Breast epithelium (tissue), 4 donors: ENCODE measurements at regions not wholly inside any gene's neighbourhood (a gene's known extent, or its start where the extent isn't known, plus 50 kb on each side); places are given as distances from the start of the nearest gene placed in this dataset.

ENCODE experiments used
- DNase-seq, 2 donors: peaks; one replicate each; pipeline ENCODE4 v3.0.0-alpha.2; 2019; ENCODE audit warnings: low spot score in 2 of 2
- H3K27ac ChIP-seq, 2 donors: fragments of 200-600 bp; sonication (generic) in 1 of 2; one replicate each; pipeline ENCODE4 v1.5.1; 2016 to 2019; ENCODE audit warnings: mild to moderate bottlenecking in 1 of 2
- H3K27me3 ChIP-seq, 2 donors: fragments of 200-600 bp; sonication (generic) in 1 of 2; one replicate each; pipeline versions ENCODE4 v1.5.1 to v1.6.0; 2017 to 2019; ENCODE audit warnings: control low read depth in 1 of 2, mild to moderate bottlenecking in 1 of 2
- H3K36me3 ChIP-seq: fragments of 200-600 bp; one replicate; pipeline ENCODE4 v1.5.1; 2019
- H3K4me1 ChIP-seq, 2 donors: fragments of 200-600 bp; sonication (generic); one replicate each; pipeline ENCODE4 v1.5.1; 2016 to 2019; ENCODE audit warnings: control low read depth in 1 of 2
- H3K4me3 ChIP-seq, 3 donors: fragments of 200-600 bp; sonication (generic); 1 replicate in 2 of 3; 2 replicates in 1 of 3; pipeline ENCODE4 v1.5.1; 2016 to 2019; ENCODE audit warnings: mild to moderate bottlenecking in 3 of 3, moderate library complexity in 2 of 3
- H3K9me3 ChIP-seq, 2 donors: fragments of 200-600 bp; sonication (generic) in 1 of 2; one replicate each; pipeline ENCODE4 v1.5.1; 2016 to 2019; ENCODE audit warnings: control low read depth in 1 of 2
- CTCF ChIP-seq, 3 donors: fragments of 450-650 bp; IDR thresholded peaks; one replicate each; pipeline ENCODE4 v1.5.1; 2016 to 2017; ENCODE audit warnings: antibody characterized with exemption in 3 of 3, mild to moderate bottlenecking in 3 of 3, moderate library complexity in 3 of 3
- POLR2A ChIP-seq: fragments of 450-650 bp; IDR thresholded peaks from one replicate; pipeline ENCODE4 v1.6.1; 2016; ENCODE audit warnings: antibody characterized with exemption, mild to moderate bottlenecking, moderate library complexity
- POLR2AphosphoS5 ChIP-seq, 3 donors: sonication (generic); formaldehyde crosslinking; IDR thresholded peaks; one replicate each; pipeline ENCODE4 v1.6.1; 2017; ENCODE audit warnings: antibody characterized with exemption in 3 of 3
- intact Hi-C: fragments of 100-400 bp; cut with DNase I; formaldehyde crosslinking; loops from one replicate; pipeline ENCODE4 v1.15.1; 2023; ENCODE audit warnings: low total_unique reads

DNA sequence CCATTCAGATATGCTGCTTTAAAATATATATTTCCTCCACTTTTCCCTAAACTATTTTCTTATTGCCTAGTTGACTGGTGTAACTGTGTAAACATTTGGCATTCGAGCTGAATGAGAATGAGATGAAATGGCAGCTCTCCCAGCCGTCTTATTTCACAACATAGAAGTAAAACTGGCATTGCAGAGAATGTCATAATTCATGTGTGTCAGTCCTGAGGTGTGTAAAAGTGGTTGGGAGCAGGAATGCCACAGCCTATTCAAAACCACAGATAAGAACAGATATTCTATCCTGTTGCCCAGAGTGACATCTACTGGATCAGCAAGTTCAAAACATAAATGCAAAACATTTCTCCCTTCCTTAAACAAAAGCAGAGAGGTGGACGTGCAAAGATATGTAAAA, 565.5 kb upstream of the CHAC2 start:
- no peaks in the 10 kb centered on the region for H3K4me1 ChIP-seq
- no peak overlapping the region for H3K4me3 ChIP-seq
- H3K27ac ChIP-seq, result no peak overlapping the region
- no peaks in the 10 kb centered on the region for H3K36me3 ChIP-seq
- H3K27me3 ChIP-seq, result no peaks in the 10 kb centered on the region
- DNase-seq, result no peak
- TF ChIP-seq POLR2AphosphoS5 (IDR thresholded peaks at IDR 0.05), result no peak
- no peak for TF ChIP-seq CTCF (IDR thresholded peaks at IDR 0.05)
- no peak for TF ChIP-seq POLR2A
- intact Hi-C loops, result no loop called here
- H3K9me3 ChIP-seq, result no peaks in the 10 kb centered on the region

DNA sequence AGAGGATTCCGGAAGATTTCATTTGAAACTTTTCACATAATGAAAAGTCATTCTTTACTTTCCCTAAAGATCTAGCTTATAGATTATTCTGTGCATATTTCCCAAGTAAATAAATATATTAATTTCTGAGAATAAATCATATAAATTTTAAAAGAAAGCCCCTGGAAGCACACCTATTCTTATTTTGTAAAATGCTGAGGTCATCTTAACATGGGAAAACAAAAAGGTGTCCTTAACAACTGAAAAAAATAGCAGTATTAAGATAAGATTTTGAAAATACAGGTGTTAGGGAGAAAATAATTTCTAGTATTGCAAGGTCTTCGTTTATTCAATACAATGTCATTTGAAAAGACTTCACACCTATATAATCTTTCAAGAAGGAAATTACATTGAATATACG, 567.5 kb upstream of the CHAC2 start:
- H3K27ac ChIP-seq, result no peak overlapping the region
- no peaks in the 10 kb centered on the region for H3K4me1 ChIP-seq
- H3K9me3 ChIP-seq, result no peaks in the 10 kb centered on the region
- TF ChIP-seq CTCF (IDR thresholded peaks at IDR 0.05), result no peak
- TF ChIP-seq POLR2AphosphoS5 (IDR thresholded peaks at IDR 0.05), result no peak
- no peak for TF ChIP-seq POLR2A
- no peak for DNase-seq
- no peaks in the 10 kb centered on the region for H3K27me3 ChIP-seq
- no peaks in the 10 kb centered on the region for H3K36me3 ChIP-seq
- no peak overlapping the region for H3K4me3 ChIP-seq
- intact Hi-C loops, result no loop called here

DNA sequence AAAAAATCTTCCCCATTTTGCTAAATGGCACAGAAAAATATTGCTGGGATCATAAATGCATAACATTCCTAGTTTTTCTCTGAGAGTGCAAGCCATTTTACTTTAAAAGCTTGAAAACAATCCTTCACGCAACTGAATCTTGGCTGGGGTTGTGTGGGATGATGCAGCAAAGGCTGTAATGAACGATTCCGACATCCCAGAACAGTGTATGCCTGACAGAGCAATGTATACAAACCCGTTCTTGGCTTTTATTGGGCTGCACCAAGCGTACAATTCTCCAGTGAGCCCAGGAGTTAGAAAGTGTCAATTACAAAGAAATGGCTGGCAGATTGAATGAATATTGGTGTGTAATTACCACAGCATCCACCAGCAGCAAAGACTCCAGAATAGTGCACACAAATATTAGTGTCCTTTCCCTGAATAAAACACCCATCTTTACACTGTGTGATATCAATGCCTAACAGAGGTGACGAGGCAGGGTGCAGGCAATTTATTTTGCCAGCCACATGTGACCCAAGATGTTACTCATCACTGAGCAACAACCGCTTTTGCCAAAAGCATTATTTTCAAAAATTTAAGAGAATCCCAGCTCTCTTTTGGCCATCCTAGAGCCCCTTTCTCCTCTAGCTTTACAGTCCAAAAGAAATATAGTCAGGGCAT, 578.6 kb upstream of the CHAC2 start:
- intact Hi-C loops, result no loop called here
- TF ChIP-seq POLR2AphosphoS5 (IDR thresholded peaks at IDR 0.05) (no peak), POLR2A (no peak), CTCF (IDR thresholded peaks at IDR 0.05) (no peak)

GRCh38 chr2:53183581-53183980, 584.0 kb upstream of the CHAC2 start:
- H3K27me3 ChIP-seq, result no peaks in the 10 kb centered on the region
- H3K9me3 ChIP-seq, result no peaks in the 10 kb centered on the region
- H3K4me3 ChIP-seq, result no peak overlapping the region
- intact Hi-C loops, result no loop called here
- no peaks in the 10 kb centered on the region for H3K36me3 ChIP-seq
- TF ChIP-seq POLR2A (no peak), POLR2AphosphoS5 (IDR thresholded peaks at IDR 0.05) (no peak), CTCF (IDR thresholded peaks at IDR 0.05) (no peak)
- no peaks in the 10 kb centered on the region for H3K4me1 ChIP-seq
- H3K27ac ChIP-seq, result no peak overlapping the region
- DNase-seq, result no peak

More for the DNA sequence above, 578.6 kb upstream of the CHAC2 start:
- Histone ChIP-seq H3K27ac (no peak overlapping the region), H3K9me3 (no peaks in the 10 kb centered on the region), H3K36me3 (no peaks in the 10 kb centered on the region), H3K4me3 (no peak overlapping the region), H3K27me3 (no peaks in the 10 kb centered on the region), H3K4me1 (no peaks in the 10 kb centered on the region)
- no peak for DNase-seq

DNA sequence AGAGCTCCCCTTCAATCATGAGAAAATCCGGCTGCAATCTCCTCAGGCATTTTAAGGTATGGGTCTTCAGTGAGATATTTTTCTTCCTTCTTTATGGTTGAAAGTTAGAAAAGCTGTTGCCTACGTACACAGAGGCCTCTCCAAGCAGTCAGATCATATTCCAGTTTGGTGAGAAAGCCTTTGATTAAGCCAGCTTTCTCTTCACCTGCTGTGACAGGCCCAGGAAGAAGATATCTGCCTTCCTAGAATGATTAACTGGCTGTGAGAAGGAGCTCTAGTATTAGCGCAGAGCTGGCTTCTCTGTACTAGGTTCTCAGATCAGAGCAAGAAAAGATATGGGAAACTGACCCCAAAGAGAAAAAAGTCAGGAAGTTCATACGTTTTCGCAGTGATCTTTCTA, 585.0 kb upstream of the CHAC2 start:
- no peak for DNase-seq
- Histone ChIP-seq H3K36me3 (no peaks in the 10 kb centered on the region), H3K9me3 (no peaks in the 10 kb centered on the region), H3K4me3 (no peak overlapping the region), H3K27ac (no peak overlapping the region), H3K27me3 (no peaks in the 10 kb centered on the region), H3K4me1 (no peaks in the 10 kb centered on the region)
- intact Hi-C loops, result no loop called here
- no peak for TF ChIP-seq POLR2AphosphoS5 (IDR thresholded peaks at IDR 0.05)
- no peak for TF ChIP-seq POLR2A
- no peak for TF ChIP-seq CTCF (IDR thresholded peaks at IDR 0.05)
